ENCODE measurements at regions not wholly inside any gene's neighbourhood (a gene's known extent, or its start where the extent isn't known, plus 50 kb on each side); places are given as distances from the start of the nearest gene placed in this dataset.
A peak's percentile ranks its signal among the peaks of the same experiment; 100 is the strongest.
"Not testable (repeated sequence)": the region's sequence is repeated elsewhere in the genome, so short reads cannot be mapped to it uniquely, and the experiment has no call there.

GRCh38 chr3:62926494-62926893, 51.3 kb upstream of the CADPS start:
- no peak for DNase-seq

GRCh38 chr3:62928256-62928655, 53.0 kb upstream of the CADPS start:
- no peak for DNase-seq

- no peak for DNase-seq
Measured at GRCh38 chr3:62929771-62930170, 54.6 kb upstream of the CADPS start.

- DNase-seq: no peak
Measured at GRCh38 chr3:62935793-62936192, 60.6 kb upstream of the CADPS start.

- DNase-seq: no peak
Measured at GRCh38 chr3:62936626-62937254, 61.5 kb upstream of the CADPS start.

- no peak for DNase-seq
Measured at GRCh38 chr3:62938583-62938982, 63.4 kb upstream of the CADPS start.

- DNase-seq: peak; percentile 33
Measured at GRCh38 chr3:62939707-62940106, 64.5 kb upstream of the CADPS start.

GRCh38 chr3:62940771-62941563, 65.8 kb upstream of the CADPS start:
- peak; percentile 68 for DNase-seq

GRCh38 chr3:62942227-62942626, 67.0 kb upstream of the CADPS start:
- no peak for DNase-seq

- DNase-seq: no peak
Measured at GRCh38 chr3:62942764-62943163, 67.5 kb upstream of the CADPS start.

GRCh38 chr3:62948921-62949320, 73.7 kb upstream of the CADPS start:
- DNase-seq: no peak

GRCh38 chr3:62950210-62950609, 75.0 kb upstream of the CADPS start:
- no peak for DNase-seq

- no peak for DNase-seq
Measured at GRCh38 chr3:62951037-62951613, 75.9 kb upstream of the CADPS start.

GRCh38 chr3:62951880-62952279, 76.7 kb upstream of the CADPS start:
- DNase-seq: not testable (repeated sequence)

GRCh38 chr3:62954580-62954979, 79.4 kb upstream of the CADPS start:
- no peak for DNase-seq

- no peak for DNase-seq
Measured at GRCh38 chr3:62955126-62955525, 79.9 kb upstream of the CADPS start.

GRCh38 chr3:62956411-62956810, 81.2 kb upstream of the CADPS start:
- no peak for DNase-seq

GRCh38 chr3:62961874-62962556, 86.8 kb upstream of the CADPS start:
- DNase-seq: no peak

GRCh38 chr3:62962714-62963113, 87.5 kb upstream of the CADPS start:
- no peak for DNase-seq

GRCh38 chr3:62965311-62965710, 90.1 kb upstream of the CADPS start:
- no peak for DNase-seq

- no peak for DNase-seq
Measured at GRCh38 chr3:62968128-62968527, 92.9 kb upstream of the CADPS start.

GRCh38 chr3:62970648-62971047, 95.4 kb upstream of the CADPS start:
- no peak for DNase-seq

- no peak for DNase-seq
Measured at GRCh38 chr3:62975566-62975965, 100.3 kb upstream of the CADPS start.

- DNase-seq: no peak
Measured at GRCh38 chr3:62981962-62982361, 106.7 kb upstream of the CADPS start.
